Breast epithelium (tissue), 4 donors: ENCODE measurements at regions not wholly inside any gene's neighbourhood (a gene's known extent, or its start where the extent isn't known, plus 50 kb on each side); places are given as distances from the start of the nearest gene placed in this dataset.

ENCODE experiments used
- DNase-seq, 2 donors: peaks; one replicate each; pipeline ENCODE4 v3.0.0-alpha.2; 2019; ENCODE audit warnings: low spot score in 2 of 2
- H3K27ac ChIP-seq, 2 donors: fragments of 200-600 bp; sonication (generic) in 1 of 2; one replicate each; pipeline ENCODE4 v1.5.1; 2016 to 2019; ENCODE audit warnings: mild to moderate bottlenecking in 1 of 2
- H3K27me3 ChIP-seq, 2 donors: fragments of 200-600 bp; sonication (generic) in 1 of 2; one replicate each; pipeline versions ENCODE4 v1.5.1 to v1.6.0; 2017 to 2019; ENCODE audit warnings: control low read depth in 1 of 2, mild to moderate bottlenecking in 1 of 2
- H3K36me3 ChIP-seq: fragments of 200-600 bp; one replicate; pipeline ENCODE4 v1.5.1; 2019
- H3K4me1 ChIP-seq, 2 donors: fragments of 200-600 bp; sonication (generic); one replicate each; pipeline ENCODE4 v1.5.1; 2016 to 2019; ENCODE audit warnings: control low read depth in 1 of 2
- H3K4me3 ChIP-seq, 3 donors: fragments of 200-600 bp; sonication (generic); 1 replicate in 2 of 3; 2 replicates in 1 of 3; pipeline ENCODE4 v1.5.1; 2016 to 2019; ENCODE audit warnings: mild to moderate bottlenecking in 3 of 3, moderate library complexity in 2 of 3
- H3K9me3 ChIP-seq, 2 donors: fragments of 200-600 bp; sonication (generic) in 1 of 2; one replicate each; pipeline ENCODE4 v1.5.1; 2016 to 2019; ENCODE audit warnings: control low read depth in 1 of 2
- POLR2A ChIP-seq: fragments of 450-650 bp; IDR thresholded peaks from one replicate; pipeline ENCODE4 v1.6.1; 2016; ENCODE audit warnings: antibody characterized with exemption, mild to moderate bottlenecking, moderate library complexity
- POLR2AphosphoS5 ChIP-seq, 3 donors: sonication (generic); formaldehyde crosslinking; IDR thresholded peaks; one replicate each; pipeline ENCODE4 v1.6.1; 2017; ENCODE audit warnings: antibody characterized with exemption in 3 of 3
- intact Hi-C: fragments of 100-400 bp; cut with DNase I; formaldehyde crosslinking; loops from one replicate; pipeline ENCODE4 v1.15.1; 2023; ENCODE audit warnings: low total_unique reads
- TF ChIP-seq, protein P1 (sequence below), 3 donors: fragments of 450-650 bp; IDR thresholded peaks; one replicate each; pipeline ENCODE4 v1.5.1; 2016 to 2017; ENCODE audit warnings: antibody characterized with exemption in 3 of 3, mild to moderate bottlenecking in 3 of 3, moderate library complexity in 3 of 3

DNA sequence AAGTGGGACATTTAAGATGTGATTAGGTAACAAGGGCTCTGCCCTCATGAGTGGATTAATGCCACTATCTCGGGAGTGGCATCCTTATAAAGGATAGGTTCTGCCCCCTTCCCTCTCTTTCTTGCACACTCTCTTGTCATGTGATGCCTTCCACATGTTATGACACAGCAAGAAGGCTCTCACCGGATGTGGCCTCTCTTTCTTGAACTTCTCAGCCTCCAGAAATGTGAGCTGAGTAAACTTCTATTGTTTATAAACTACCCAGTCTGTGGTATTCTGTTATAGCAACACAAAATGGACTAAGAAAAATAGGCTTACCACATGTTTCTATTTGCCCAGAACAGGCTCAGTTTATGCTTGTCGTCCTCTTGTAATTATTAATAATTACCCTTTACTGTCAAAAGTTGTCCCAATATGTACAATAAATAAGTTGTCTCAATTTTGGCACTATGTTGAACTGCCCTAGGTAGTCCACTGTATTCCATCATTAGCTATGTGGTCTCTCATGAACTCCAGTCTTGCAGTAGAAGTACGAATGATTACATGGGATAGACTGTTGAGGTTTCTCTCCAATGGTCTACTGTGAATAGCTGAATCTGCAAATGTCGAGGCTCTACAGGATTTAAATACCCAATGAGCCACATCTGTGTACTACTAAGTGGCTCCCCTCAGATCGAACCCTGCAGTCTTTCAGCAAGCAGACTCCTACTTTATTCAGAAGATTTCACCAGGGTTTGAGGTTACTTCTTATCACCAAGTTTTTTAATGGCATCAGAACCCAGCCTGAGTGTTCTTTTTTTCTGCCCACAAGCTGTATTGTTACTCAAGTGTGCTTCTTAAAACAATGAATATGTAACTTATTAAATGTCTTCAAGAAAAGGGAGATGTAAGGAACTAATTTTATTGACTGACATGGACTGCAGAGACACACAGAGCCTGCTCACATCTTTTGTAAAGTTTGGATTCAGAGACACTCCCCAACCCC is 102.0 kb upstream of the LEF1 start:
- no peak overlapping the region for H3K4me3 ChIP-seq
- TF ChIP-seq POLR2AphosphoS5 (IDR thresholded peaks at IDR 0.05) (no peak), POLR2A (no peak)
- TF ChIP-seq, protein P1, sequence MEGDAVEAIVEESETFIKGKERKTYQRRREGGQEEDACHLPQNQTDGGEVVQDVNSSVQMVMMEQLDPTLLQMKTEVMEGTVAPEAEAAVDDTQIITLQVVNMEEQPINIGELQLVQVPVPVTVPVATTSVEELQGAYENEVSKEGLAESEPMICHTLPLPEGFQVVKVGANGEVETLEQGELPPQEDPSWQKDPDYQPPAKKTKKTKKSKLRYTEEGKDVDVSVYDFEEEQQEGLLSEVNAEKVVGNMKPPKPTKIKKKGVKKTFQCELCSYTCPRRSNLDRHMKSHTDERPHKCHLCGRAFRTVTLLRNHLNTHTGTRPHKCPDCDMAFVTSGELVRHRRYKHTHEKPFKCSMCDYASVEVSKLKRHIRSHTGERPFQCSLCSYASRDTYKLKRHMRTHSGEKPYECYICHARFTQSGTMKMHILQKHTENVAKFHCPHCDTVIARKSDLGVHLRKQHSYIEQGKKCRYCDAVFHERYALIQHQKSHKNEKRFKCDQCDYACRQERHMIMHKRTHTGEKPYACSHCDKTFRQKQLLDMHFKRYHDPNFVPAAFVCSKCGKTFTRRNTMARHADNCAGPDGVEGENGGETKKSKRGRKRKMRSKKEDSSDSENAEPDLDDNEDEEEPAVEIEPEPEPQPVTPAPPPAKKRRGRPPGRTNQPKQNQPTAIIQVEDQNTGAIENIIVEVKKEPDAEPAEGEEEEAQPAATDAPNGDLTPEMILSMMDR (IDR thresholded peaks at IDR 0.05), result no peak
- DNase-seq, result no peak
- H3K4me1 ChIP-seq, result no peaks in the 10 kb centered on the region
- H3K27ac ChIP-seq, result no peak overlapping the region
- no peaks in the 10 kb centered on the region for H3K36me3 ChIP-seq
- H3K9me3 ChIP-seq, result no peaks in the 10 kb centered on the region
- no peaks in the 10 kb centered on the region for H3K27me3 ChIP-seq
- intact Hi-C loops, result no loop called here

DNA sequence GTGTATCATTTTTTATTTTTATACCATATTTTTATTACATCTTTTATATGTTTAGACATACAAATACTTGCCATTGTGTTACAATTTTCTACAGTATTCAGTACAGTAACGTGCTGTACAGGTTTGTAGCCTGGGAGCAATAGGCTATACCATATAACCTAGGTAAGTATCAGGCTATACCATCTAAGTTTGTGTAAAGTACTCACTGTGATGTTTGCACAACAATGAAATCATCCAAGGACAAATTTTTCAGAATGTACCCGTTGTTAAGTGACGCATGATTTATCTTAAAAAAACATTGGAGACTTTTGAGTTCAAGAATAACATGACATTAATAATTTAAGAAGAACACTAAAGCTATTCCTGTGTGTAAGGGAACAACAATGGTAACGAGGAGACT is 96.0 kb upstream of the LEF1 start:
- H3K4me3 ChIP-seq, result no peak overlapping the region
- H3K36me3 ChIP-seq, result no peaks in the 10 kb centered on the region
- TF ChIP-seq POLR2AphosphoS5 (IDR thresholded peaks at IDR 0.05), result no peak
- TF ChIP-seq, protein P1 (IDR thresholded peaks at IDR 0.05), result no peak
- no peak for TF ChIP-seq POLR2A
- DNase-seq, result no peak
- H3K27me3 ChIP-seq, result no peaks in the 10 kb centered on the region
- H3K9me3 ChIP-seq, result no peaks in the 10 kb centered on the region
- H3K27ac ChIP-seq, result no peak overlapping the region
- intact Hi-C loops, result no loop called here
- no peaks in the 10 kb centered on the region for H3K4me1 ChIP-seq

DNA sequence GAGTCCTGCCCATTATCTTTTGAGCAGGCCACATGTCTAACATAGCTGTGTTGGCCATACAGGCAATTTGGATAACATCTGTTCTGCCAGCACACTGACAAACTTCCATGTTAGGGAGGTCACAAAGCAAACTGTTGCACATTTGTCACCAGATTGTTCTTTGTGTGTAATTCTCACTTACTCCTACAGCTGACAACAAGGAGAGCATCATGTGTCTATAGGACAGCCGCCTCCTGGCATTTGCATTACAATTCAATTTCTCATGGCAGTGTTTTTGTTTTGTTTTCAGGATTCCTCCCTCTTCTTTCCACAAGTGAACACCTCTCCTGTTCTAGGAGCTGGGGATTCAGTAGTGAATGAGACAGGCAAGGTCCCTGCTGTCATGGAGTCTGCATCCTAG is 94.3 kb upstream of the LEF1 start:
- TF ChIP-seq, protein P1 (IDR thresholded peaks at IDR 0.05), result no peak
- TF ChIP-seq POLR2A (no peak), POLR2AphosphoS5 (IDR thresholded peaks at IDR 0.05) (no peak)
- H3K27ac ChIP-seq, result no peak overlapping the region
- no peaks in the 10 kb centered on the region for H3K27me3 ChIP-seq
- intact Hi-C loops, result no loop called here
- H3K4me1 ChIP-seq, result no peaks in the 10 kb centered on the region
- no peaks in the 10 kb centered on the region for H3K36me3 ChIP-seq
- H3K4me3 ChIP-seq, result no peak overlapping the region
- no peaks in the 10 kb centered on the region for H3K9me3 ChIP-seq
- DNase-seq, result no peak

DNA sequence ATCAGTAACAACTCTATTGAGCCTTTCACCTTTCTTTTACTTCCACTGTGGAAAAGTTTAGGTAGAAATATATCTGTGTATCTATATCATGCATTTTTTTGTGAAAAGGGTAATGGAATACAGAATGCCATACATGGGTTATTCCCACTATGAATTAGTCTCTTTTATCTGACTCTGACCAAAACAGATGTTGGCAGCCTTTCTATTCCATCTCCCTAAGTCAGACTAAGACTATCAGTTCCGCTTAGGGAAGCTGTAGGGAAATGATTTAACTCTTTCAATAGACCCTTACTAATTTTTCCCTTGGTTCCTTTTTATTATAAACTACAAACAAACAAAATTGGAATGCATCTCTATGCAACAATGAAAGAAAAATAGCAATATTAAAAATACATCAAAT is 92.3 kb upstream of the LEF1 start:
- no peaks in the 10 kb centered on the region for H3K9me3 ChIP-seq
- no peaks in the 10 kb centered on the region for H3K4me1 ChIP-seq
- H3K36me3 ChIP-seq, result no peaks in the 10 kb centered on the region
- no peak overlapping the region for H3K4me3 ChIP-seq
- TF ChIP-seq, protein P1 (IDR thresholded peaks at IDR 0.05), result no peak
- TF ChIP-seq POLR2A (no peak), POLR2AphosphoS5 (IDR thresholded peaks at IDR 0.05) (no peak)
- intact Hi-C loops, result no loop called here
- no peak overlapping the region for H3K27ac ChIP-seq
- no peaks in the 10 kb centered on the region for H3K27me3 ChIP-seq
- no peak for DNase-seq

DNA sequence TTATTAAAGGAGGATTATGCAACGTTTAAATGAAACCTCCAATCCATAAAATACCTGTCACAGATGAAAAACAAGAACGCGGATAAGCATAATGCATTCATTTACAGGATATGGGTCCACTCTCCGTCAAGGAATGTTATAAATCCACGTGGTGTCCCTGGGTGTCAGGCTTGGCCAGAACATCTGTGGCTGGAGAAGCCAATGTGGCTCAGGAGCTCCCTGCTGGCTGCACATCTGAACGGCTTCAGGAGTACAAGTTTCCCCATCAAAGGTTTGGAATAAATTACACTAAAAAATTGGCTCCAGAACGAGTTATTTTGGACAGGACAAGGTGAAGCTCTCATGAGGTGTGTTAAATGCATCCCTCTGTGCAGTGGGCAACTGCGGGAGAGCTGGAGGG is 87.8 kb upstream of the LEF1 start:
- no peak overlapping the region for H3K27ac ChIP-seq
- intact Hi-C loops, result no loop called here
- no peak overlapping the region for H3K4me3 ChIP-seq
- no peaks in the 10 kb centered on the region for H3K27me3 ChIP-seq
- H3K4me1 ChIP-seq, result no peaks in the 10 kb centered on the region
- H3K36me3 ChIP-seq, result no peaks in the 10 kb centered on the region
- H3K9me3 ChIP-seq, result no peaks in the 10 kb centered on the region
- TF ChIP-seq POLR2A (no peak), POLR2AphosphoS5 (IDR thresholded peaks at IDR 0.05) (no peak)
- no peak for DNase-seq
